ENCODE measurements at regions not wholly inside any gene's neighbourhood (a gene's known extent, or its start where the extent isn't known, plus 50 kb on each side); places are given as distances from the start of the nearest gene placed in this dataset.

- peak; percentile 35 for DNase-seq (ENCODE audit: low read depth, low spot score)
Measured at GRCh38 chr5:125549322-125549911, 803.0 kb upstream of the ZNF608 start.

GRCh38 chr5:125550274-125550673 lies 803.8 kb upstream of the ZNF608 start:
- peak; percentile 80 for DNase-seq (ENCODE audit: low read depth, low spot score)

DNA sequence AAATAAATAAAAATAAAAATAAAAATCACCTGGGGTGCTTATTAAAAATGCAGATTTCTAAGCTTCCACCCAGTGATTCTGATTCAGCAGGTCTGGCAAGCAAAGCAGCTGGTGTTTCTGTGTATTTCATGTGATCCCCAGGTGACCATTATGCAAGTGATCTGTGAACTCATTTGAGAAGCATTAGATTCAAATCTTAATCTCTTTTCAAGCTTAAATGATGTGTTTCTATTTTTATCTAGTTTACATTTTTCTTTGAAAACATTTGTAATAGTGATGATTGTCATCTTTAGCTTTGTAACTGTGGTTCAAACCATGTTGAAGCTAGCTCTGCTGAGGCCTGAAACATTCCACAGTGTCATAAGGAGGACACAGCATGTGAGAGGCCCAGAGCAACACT lies 804.8 kb upstream of the ZNF608 start:
- no peak for DNase-seq (ENCODE audit: low read depth, low spot score)

- DNase-seq (ENCODE audit: low read depth, low spot score), result no peak
Measured at GRCh38 chr5:125551797-125552196, 805.4 kb upstream of the ZNF608 start.

GRCh38 chr5:125552486-125552885 lies 806.0 kb upstream of the ZNF608 start:
- DNase-seq (ENCODE audit: low read depth, low spot score), result no peak

- no peak for DNase-seq (ENCODE audit: low read depth, low spot score)
Measured at GRCh38 chr5:125554355-125554754, 807.9 kb upstream of the ZNF608 start.

- DNase-seq (ENCODE audit: low read depth, low spot score), result no peak
Measured at GRCh38 chr5:125555591-125555990, 809.2 kb upstream of the ZNF608 start.

DNA sequence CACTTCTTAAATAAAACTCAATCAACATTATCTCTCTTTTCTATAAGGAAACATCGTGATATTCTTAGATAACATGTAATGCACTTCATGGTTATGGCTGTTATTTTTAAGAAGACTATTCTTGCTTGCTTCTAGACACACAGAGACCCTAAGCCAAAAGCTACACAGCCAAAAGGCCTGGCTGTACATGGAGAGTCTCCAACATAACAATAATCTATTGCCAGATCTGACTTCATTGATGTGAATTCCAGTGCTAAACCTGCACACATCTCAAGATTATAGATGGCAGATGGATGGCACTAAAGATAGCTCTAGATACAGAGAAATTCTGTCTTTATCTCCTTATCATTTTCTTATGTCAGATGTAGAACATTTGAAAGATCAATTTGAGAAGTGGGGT lies 811.6 kb upstream of the ZNF608 start:
- no peak for DNase-seq (ENCODE audit: low read depth, low spot score)

DNA sequence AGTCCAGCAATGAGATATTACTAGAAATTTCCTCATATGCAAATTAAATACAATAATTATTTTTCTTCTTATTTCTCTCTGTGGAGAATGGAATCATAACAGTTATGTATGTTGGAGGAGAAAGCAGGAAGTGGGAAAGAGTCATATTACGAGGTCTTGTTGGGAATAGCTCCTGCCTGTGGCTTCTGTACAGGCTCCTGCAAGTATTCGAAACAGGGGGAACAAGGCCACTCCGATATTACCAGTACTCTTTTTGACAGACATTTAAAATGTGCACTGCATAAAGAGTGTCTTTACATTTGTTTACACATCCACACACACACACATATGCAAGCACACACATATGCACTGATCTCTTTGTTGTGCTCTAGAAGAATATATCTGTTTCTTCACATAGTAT lies 812.0 kb upstream of the ZNF608 start:
- no peak for DNase-seq (ENCODE audit: low read depth, low spot score)

DNA sequence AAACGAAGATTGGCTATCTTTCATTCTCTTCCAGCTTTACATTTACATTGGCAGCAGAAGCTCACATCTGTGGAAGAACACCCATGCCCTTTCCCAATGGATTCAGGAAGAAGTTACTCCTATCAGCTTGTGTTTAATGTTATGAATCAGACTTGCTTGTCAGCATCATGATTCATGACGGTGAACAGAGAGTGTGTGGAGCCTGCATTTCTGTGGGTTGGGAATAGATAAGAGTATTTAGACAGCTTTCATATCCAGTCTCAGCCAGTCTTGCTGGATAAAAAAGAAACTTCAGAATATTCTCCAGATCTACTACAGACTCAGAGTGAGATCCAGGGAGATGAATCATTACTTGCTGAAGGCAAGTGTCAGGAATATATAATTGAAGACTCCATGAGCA lies 812.9 kb upstream of the ZNF608 start:
- DNase-seq (ENCODE audit: low read depth, low spot score), result peak; percentile 93

- DNase-seq (ENCODE audit: low read depth, low spot score), result peak; percentile 39
Measured at GRCh38 chr5:125560476-125561225, 814.2 kb upstream of the ZNF608 start.

- no peak for DNase-seq (ENCODE audit: low read depth, low spot score)
Measured at GRCh38 chr5:125564317-125564975, 818.0 kb upstream of the ZNF608 start.

DNA sequence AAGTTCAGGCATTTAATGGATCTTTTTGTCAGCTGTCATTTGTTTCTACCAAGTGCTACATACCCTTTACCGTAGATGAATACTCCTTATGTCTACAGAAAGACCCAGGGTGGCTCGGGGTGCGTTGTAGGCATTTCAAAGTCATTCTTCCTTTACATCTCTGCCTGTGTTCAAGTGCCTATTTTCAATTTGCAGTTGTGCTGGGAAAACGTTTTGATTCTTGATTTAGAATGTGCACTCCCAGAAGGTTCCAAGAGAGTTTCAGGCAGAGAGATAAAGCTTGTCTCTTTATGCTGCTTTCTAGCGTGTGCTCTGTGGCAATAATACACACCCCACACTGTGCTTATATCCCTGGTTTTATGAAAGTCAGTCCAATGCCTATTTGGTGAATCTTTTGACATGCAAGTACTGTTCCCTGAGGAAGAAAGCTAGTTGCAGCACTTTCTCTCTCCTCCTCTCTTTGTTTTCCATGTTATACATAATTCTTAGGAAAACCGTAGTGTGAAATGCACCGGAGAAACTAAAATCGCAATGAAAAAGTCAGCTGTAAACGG lies 828.1 kb upstream of the ZNF608 start:
- no peak for DNase-seq (ENCODE audit: low read depth, low spot score)

DNA sequence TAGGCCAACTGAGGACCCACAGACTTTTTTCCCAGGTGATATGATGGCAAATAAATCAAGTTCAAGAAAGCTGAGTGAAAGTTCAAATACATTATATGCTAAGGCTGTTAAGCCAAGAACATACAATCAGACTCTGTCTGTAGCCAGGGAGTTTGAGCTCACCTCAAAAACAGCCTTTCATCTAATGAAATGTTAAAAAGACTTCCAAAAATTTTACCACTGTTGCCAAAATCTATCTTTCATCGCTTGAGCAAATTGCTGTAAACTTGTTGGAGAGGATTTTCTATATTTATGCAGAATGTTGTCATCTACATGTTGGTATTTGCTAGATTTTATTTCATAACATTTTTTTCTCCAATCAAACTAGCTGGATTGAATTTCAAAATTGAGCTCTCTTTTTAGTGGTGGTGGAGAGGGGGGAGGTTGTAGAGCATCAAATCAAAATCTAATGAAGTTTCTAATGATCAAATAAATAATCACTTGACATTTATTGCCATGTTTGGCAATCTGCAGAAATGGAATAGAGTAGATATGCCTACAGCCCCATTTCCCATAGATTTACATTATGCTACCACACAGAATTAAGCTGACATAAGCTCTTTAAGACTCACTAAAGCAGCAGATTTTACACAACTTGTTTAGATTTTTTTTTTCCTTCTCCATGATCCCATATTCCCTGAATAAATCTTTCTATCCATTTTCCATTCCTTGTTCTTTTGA lies 828.9 kb upstream of the ZNF608 start:
- DNase-seq (ENCODE audit: low read depth, low spot score), result no peak

DNA sequence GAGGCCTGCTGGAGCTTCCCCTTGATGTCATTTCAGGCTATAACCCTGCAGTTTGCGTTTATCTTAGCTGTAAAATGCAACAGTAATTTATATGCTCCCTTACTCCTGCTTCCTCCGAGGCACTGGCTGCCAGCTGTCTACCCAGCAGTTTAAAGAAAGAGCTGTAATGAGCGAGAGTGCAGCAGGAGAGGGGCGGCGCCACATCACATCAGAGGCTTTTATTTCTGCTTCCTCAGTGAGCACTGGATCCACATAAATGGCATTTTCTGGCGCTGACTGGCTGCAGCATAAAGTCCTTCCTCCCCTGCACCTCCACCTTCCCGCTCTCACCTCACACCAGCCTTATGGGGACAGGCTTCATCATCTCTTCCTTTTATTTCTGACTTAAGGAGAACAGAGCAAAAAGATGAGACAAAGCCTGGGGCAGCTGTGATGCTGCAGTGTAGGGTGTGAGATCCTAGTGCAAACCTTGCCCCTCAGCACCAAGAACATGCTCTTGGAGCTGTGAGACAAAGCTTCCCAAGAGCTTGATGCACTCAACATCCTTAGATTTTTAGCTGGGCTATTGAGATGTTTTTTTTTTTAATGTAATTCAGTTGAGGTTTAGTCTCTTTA lies 829.6 kb upstream of the ZNF608 start:
- DNase-seq (ENCODE audit: low read depth, low spot score), result peak; percentile 64

DNA sequence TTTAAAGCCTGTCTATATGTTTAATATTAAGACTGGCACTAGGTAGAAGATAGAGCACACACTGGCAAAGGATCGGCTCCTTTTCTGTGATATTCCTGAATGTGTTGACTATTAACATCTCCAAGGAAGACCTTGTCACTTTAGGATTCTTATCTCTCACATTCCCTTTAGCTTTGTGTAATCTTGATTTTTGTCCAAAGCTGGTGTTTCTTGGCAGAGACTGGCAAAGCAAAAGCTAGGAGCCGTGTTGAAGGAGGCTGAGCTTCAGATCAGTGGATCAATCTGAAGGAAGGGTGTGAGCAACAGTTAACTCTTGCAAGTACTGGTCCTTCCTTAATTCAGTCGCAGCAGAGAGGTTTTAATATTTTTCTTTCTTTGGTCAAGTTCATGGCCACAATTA lies 830.4 kb upstream of the ZNF608 start:
- DNase-seq (ENCODE audit: low read depth, low spot score), result peak; percentile 50

- DNase-seq (ENCODE audit: low read depth, low spot score), result no peak
Measured at GRCh38 chr5:125578551-125578950, 832.1 kb upstream of the ZNF608 start.

DNA sequence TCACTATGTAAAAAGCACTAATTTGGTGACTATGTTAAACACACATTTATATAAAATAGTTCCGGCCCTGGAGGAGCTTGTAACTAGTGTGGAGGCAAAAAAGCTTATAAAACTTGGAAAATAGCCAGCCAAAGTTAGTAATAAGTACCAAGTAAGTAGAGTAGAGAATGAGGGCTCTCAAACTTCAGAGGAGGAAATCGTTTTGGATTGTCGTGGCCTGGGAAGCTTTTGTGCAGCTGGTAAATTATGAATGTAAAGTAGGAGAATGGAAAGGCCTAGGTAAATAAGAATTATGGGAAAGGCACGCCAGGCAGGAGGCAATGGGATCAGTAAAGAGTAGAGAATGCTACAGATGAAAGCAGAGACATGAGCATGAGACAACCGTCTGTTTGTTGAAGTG lies 832.7 kb upstream of the ZNF608 start:
- DNase-seq (ENCODE audit: low read depth, low spot score), result no peak

DNA sequence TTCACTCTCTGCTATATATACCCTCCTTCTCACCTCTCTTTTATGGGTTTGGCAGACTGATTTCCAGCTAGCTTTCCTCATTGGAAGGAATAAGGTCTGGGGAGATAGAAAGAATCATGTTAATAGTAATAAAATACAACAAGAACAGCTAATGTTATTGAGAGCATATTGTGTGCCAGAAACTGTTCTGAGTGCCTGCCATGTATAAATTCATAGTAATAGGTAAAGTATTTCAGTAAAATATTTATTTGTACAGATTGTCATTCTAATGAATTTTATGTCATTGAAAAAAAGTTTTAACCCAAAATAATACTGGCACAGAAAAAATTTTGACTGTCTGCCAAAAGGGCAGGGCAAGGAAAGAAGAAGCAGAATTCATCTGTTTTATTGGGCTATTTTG lies 834.9 kb upstream of the ZNF608 start:
- no peak for DNase-seq (ENCODE audit: low read depth, low spot score)

- DNase-seq (ENCODE audit: low read depth, low spot score), result no peak
Measured at GRCh38 chr5:125582352-125582751, 835.9 kb upstream of the ZNF608 start.

GRCh38 chr5:125583321-125584139 lies 837.1 kb upstream of the ZNF608 start:
- DNase-seq (ENCODE audit: low read depth, low spot score), result no peak
